HepG2 (cell line): ENCODE measurements at regions not wholly inside any gene's neighbourhood (a gene's known extent, or its start where the extent isn't known, plus 50 kb on each side); places are given as distances from the start of the nearest gene placed in this dataset.

ENCODE experiments used
- ATAC-seq: fragments of 200-7000 bp; cut with Tn5 transposase; 3 replicates; pipeline ENCODE4 v1.9.1; 2020; ENCODE audit warnings: mild to moderate bottlenecking, moderate library complexity
- BruUV-seq: library from RNA; stranded (reverse); fragments of 400-500 nt; replicated peaks from 2 replicates; lab custom pipeline; 2021; lab: Mats Ljungman, UMichigan
- CTCF ChIA-PET: fragments of 300-600 bp; formaldehyde crosslinking; extraction: SDS; loops from one replicate; lab custom pipeline; 2021; ENCODE audit warnings: low total read pairs, inconsistent platforms, low intra/inter-chr PET ratio; lab: Yijun Ruan, JAX
- POLR2A ChIA-PET: fragments of 350-600 bp; sonication (Branson Sonifier 250); formaldehyde crosslinking; loops from one replicate; lab custom pipeline; 2020; ENCODE audit warnings: antibody characterized with exemption, inconsistent platforms; lab: Yijun Ruan, JAX
- DNase-seq: peaks from one replicate; pipeline ENCODE4 v3.0.0-alpha.2; 2015; ENCODE audit warnings: low spot score
- FAIRE-seq: peaks from 3 replicates; lab custom pipeline; 2011; peaks lifted over from hg19 to GRCh38; lab: Jason Lieb, UNC
- H2AFZ ChIP-seq: one replicate; pipeline ENCODE4 v1.6.1; 2011; ENCODE audit warnings: low read length, inconsistent platforms
- H3K27ac ChIP-seq: fragments of 300-600 bp; 3 replicates; pipeline ENCODE4 v1.8.0; 2011; ENCODE audit warnings: mixed run types, mild to moderate bottlenecking, mixed read lengths, low read length, inconsistent platforms; ENCODE audit not compliant: insufficient read depth; ENCODE audit errors: extremely low read length
- H3K27me3 ChIP-seq, 2 experiments: fragments of 200-600 bp in 1 of 2; 2 replicates in 1 of 2; 3 replicates in 1 of 2; pipeline versions ENCODE4 v1.6.0 to v1.8.0; 2011; ENCODE audit warnings: low read length in 2 of 2, mild to moderate bottlenecking in 2 of 2, moderate library complexity in 2 of 2, inconsistent platforms in 1 of 2; ENCODE audit not compliant: insufficient read depth in 2 of 2, control insufficient read depth in 1 of 2
- H3K36me3 ChIP-seq, 2 experiments: fragments of 200-600 bp in 1 of 2; replicated peaks in 1 of 2; 2 replicates in 1 of 2; 3 replicates in 1 of 2; pipeline versions ENCODE4 v1.5.1 to v1.8.0; 2011; ENCODE audit warnings: low read length in 2 of 2, inconsistent platforms in 1 of 2; ENCODE audit not compliant: insufficient read depth in 2 of 2, control insufficient read depth in 1 of 2
- H3K4me1 ChIP-seq: 2 replicates; pipeline ENCODE4 v1.5.1; 2012; ENCODE audit warnings: low read length, inconsistent platforms; ENCODE audit not compliant: insufficient read depth
- H3K4me2 ChIP-seq: 2 replicates; pipeline ENCODE4 v1.6.0; 2011; ENCODE audit warnings: low read depth, low read length, inconsistent platforms
- H3K4me3 ChIP-seq, 3 experiments: fragments of 200-600 bp in 1 of 3; sonication (generic), shearing (Covaris generic) in 1 of 3; replicated peaks in 1 of 3; 2 replicates each; pipeline ENCODE4 v1.5.1; 2011 to 2016; ENCODE audit warnings: low read length in 3 of 3, inconsistent platforms in 2 of 3, low read depth in 2 of 3, mild to moderate bottlenecking in 2 of 3, control low read depth in 1 of 3, mixed read lengths in 1 of 3; ENCODE audit not compliant: insufficient read depth in 1 of 3
- H3K79me2 ChIP-seq: one replicate; pipeline ENCODE4 v1.6.1; 2011; ENCODE audit warnings: low read length, inconsistent platforms; ENCODE audit not compliant: insufficient read depth
- H3K9ac ChIP-seq: 2 replicates; pipeline ENCODE4 v1.6.0; 2011; ENCODE audit warnings: mild to moderate bottlenecking, low read depth, low read length, inconsistent platforms; ENCODE audit not compliant: insufficient read depth
- H3K9me3 ChIP-seq: 2 replicates; pipeline ENCODE4 v1.5.1; 2012; ENCODE audit warnings: mild to moderate bottlenecking, low read length
- H4K20me1 ChIP-seq: 2 replicates; pipeline ENCODE4 v1.6.0; 2011; ENCODE audit warnings: inconsistent platforms, mild to moderate bottlenecking, low read length, moderate library complexity; ENCODE audit not compliant: insufficient read depth
- ATF3 ChIP-seq: sonication (generic); formaldehyde crosslinking; IDR thresholded peaks from 2 replicates; pipeline ENCODE4 v1.4.0; 2020; ENCODE audit warnings: missing genetic modification reagents
- CCDC6 ChIP-seq: sonication (generic); formaldehyde crosslinking; IDR thresholded peaks from 2 replicates; pipeline ENCODE4 v1.8.1; 2022; ENCODE audit warnings: mild to moderate bottlenecking, missing genetic modification reagents, moderate library complexity
- DMAP1 ChIP-seq: IDR thresholded peaks from 2 replicates; pipeline ENCODE4 v1.6.1; 2016
- FOXO4 ChIP-seq: sonication (generic); formaldehyde crosslinking; conservative IDR thresholded peaks from 2 replicates; pipeline ENCODE4 v1.8.1; 2023; ENCODE audit warnings: missing genetic modification reagents
- HMGA1 ChIP-seq: sonication (generic); formaldehyde crosslinking; conservative IDR thresholded peaks from 2 replicates; pipeline ENCODE4 v1.4.0; 2020; ENCODE audit warnings: missing genetic modification reagents
- IKZF5 ChIP-seq: IDR thresholded peaks from 2 replicates; pipeline ENCODE4 v1.6.1; 2018; ENCODE audit warnings: missing genetic modification reagents, mild to moderate bottlenecking, missing compliant biosample characterization
- MAX ChIP-seq: IDR thresholded peaks from 2 replicates; pipeline ENCODE4 v1.6.1; 2012; ENCODE audit warnings: inconsistent platforms
- NFE2L2 ChIP-seq: fragments of 150-350 bp; IDR thresholded peaks from 2 replicates; pipeline ENCODE4 v1.6.1; 2014; ENCODE audit warnings: low read length
- PLRG1 ChIP-seq: fragments of 450-650 bp; conservative IDR thresholded peaks from 2 replicates; pipeline ENCODE4 v1.6.1; 2016
- THAP11 ChIP-seq: IDR thresholded peaks from 2 replicates; pipeline ENCODE4 v1.6.1; 2016; ENCODE audit warnings: missing biosample characterization, missing genetic modification reagents
- ZBTB3 ChIP-seq: sonication (generic); formaldehyde crosslinking; IDR thresholded peaks from 2 replicates; pipeline ENCODE4 v1.4.0; 2020; ENCODE audit warnings: low read depth, mild to moderate bottlenecking, moderate library complexity, missing genetic modification reagents, borderline replicate concordance
- ZFP36L2 ChIP-seq: sonication (generic); formaldehyde crosslinking; IDR thresholded peaks from 2 replicates; pipeline ENCODE4 v1.4.0; 2020; ENCODE audit warnings: missing genetic modification reagents
- ZNF274 ChIP-seq: sonication (generic); formaldehyde crosslinking; IDR thresholded peaks from 2 replicates; pipeline ENCODE4 v1.5.1; 2020; ENCODE audit warnings: mild to moderate bottlenecking, missing genetic modification reagents
- ZNF441 ChIP-seq: sonication (generic); formaldehyde crosslinking; IDR thresholded peaks from 2 replicates; pipeline ENCODE4 v1.7.0; 2021; ENCODE audit warnings: missing genetic modification reagents, borderline replicate concordance
- ZNF589 ChIP-seq: sonication (generic); formaldehyde crosslinking; conservative IDR thresholded peaks from 2 replicates; pipeline ENCODE4 v1.8.0; 2022; ENCODE audit warnings: mild to moderate bottlenecking, moderate library complexity, missing genetic modification reagents
- ZNF768 ChIP-seq: sonication (generic); formaldehyde crosslinking; IDR thresholded peaks from 2 replicates; pipeline ENCODE4 v1.4.0; 2020; ENCODE audit warnings: missing genetic modification reagents
- WGBS: methylation state at CpG from one replicate; pipeline ENCODE4 v1.1.6; 2017; ENCODE audit warnings: low lambda C conversion rate; 5-methylcytosine and 5-hydroxymethylcytosine counted together
- in situ Hi-C: cut with HindIII; loops from 2 replicates; pipeline ENCODE4 v1.10.0; 2017; ENCODE audit warnings: low pct_unique_long_range_greater_than_20kb; ENCODE audit not compliant: extremely low pct_ligation_motif_present
- intact Hi-C: fragments of 100-400 bp; cut with micrococcal nuclease; formaldehyde crosslinking; loops from one replicate; pipeline ENCODE4 v1.10.0; 2022; ENCODE audit not compliant: unreplicated experiment

GRCh38 chr5:133801431-133801830 is 167.0 kb downstream of the C5orf15 start (continued):
- TF ChIP-seq ZBTB3 (CRISPR knock-in tag) (no peak), PLRG1 (no peak), ATF3 (CRISPR knock-in tag) (no peak), THAP11 (no peak), NFE2L2 (no peak)

GRCh38 chr5:133799571-133800237 is 168.7 kb downstream of the C5orf15 start:
- DNase-seq = no peak
- no peak for FAIRE-seq
- in situ Hi-C loops (no loop called here), intact Hi-C loops (no loop called here)
- TF ChIP-seq CCDC6 (CRISPR knock-in tag) (no peak), ZNF274 (CRISPR knock-in tag) (no peak), ZNF441 (CRISPR knock-in tag) (no peak), FOXO4 (no peak), ZFP36L2 (CRISPR knock-in tag) (no peak), ZNF768 (no peak), HMGA1 (CRISPR knock-in tag) (no peak), DMAP1 (CRISPR knock-in tag) (no peak), ZNF589 (CRISPR knock-in tag) (no peak), MAX (no peak), IKZF5 (CRISPR knock-in tag) (no peak)
- H4K20me1 ChIP-seq = no peaks in the 10 kb centered on the region
- POLR2A ChIA-PET = no interaction called here
- peaks cover 7% of the 10 kb centered on the region for H3K4me1 ChIP-seq
- peaks cover 0 to 19% of the 10 kb centered on the region in 2 experiments; a peak in 2 of 5 replicates for H3K27me3 ChIP-seq
- no peak overlapping the region for H3K4me2 ChIP-seq
- no peak for ATAC-seq
- BruUV-seq = no TSS peak
- no peaks in the 10 kb centered on the region for H3K79me2 ChIP-seq
- CTCF ChIA-PET = no interaction called here
- no peak overlapping the region for H3K4me3 ChIP-seq
- no peak overlapping the region for H3K9ac ChIP-seq
- 41% methylated on average over 8 of the region's 8 CpGs for WGBS
- no peak overlapping the region for H2AFZ ChIP-seq
- no peaks in the 10 kb centered on the region for H3K9me3 ChIP-seq
- H3K36me3 ChIP-seq = no peaks in the 10 kb centered on the region
- H3K27ac ChIP-seq = no peak overlapping the region
